HG03025 (cell line): ENCODE measurements at regions not wholly inside any gene's neighbourhood (a gene's known extent, or its start where the extent isn't known, plus 50 kb on each side); places are given as distances from the start of the nearest gene placed in this dataset.
"Not testable (repeated sequence)": the region's sequence is repeated elsewhere in the genome, so short reads cannot be mapped to it uniquely, and the experiment has no call there.

Experiments used
- ATAC-seq: cut with Tn5 transposase; IDR thresholded peaks from one replicate; pipeline ENCODE4 v1.9.1; 2021; ENCODE audit warnings: mild to moderate bottlenecking, moderate library complexity; ENCODE audit not compliant: unreplicated experiment, low FRiP score

DNA sequence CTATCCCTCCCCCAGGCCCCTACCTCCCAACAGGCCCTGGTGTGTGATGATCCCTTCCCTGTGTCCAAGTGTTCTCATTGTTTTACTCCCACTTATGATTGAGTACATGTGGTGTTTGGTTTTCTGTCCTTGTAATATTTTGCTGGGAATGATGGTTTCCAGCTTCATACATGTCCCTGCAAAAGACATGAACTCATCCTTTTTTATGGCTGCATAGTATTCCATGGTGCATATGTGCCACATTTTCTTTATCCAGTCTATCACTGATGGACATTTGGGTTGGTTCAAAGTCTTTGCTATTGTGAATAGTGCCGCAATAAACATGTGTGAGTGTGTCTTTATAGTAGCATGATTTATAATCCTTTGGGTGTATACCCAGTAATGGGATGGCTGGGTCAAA, 151.7 kb downstream of the VSIG4 start:
- not testable (repeated sequence) for ATAC-seq

GRCh38 chrX:65883556-65883955, 156.3 kb downstream of the VSIG4 start:
- ATAC-seq: no peak

GRCh38 chrX:65879977-65880799, 159.7 kb downstream of the VSIG4 start:
- ATAC-seq: no peak

- no peak for ATAC-seq
Observed at GRCh38 chrX:65878456-65878855, 161.4 kb downstream of the VSIG4 start.

DNA sequence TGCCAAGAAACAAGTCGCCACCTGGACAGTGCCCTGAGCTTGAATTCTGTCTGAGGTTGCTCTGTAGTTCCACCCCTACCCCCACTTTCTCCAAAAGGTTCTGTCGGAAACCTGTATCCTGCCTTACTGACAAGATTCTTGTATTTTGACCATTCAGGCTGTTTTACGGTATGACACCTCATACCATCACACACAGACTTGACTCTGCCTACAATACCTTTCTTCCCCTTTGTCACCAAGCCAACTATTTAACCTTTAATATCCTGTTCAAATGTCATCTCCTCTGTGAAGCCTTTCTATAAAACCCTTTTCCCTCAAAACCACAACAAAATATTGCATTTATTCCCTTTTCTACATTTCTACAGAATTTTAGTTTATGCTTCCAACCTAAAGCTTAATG, 161.9 kb downstream of the VSIG4 start:
- no peak for ATAC-seq

DNA sequence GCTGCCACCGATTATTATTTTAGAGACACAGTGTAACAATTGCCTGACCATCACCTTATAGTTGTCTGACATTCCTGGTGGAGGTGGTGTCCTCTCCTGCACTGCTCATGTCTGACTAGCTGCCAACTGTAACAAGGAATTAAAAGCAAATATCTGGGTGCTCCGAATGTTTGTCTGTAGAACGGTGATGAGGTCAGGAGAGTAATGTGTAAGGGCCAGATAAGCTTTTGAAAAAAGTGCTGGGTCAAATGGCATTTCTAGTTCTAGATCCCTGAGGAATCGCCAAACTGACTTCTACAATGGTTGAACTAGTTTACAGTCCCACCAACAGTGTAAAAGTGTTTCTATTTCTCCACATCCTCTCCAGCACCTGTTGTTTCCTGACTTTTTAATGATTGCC, 164.3 kb downstream of the VSIG4 start:
- not testable (repeated sequence) for ATAC-seq

DNA sequence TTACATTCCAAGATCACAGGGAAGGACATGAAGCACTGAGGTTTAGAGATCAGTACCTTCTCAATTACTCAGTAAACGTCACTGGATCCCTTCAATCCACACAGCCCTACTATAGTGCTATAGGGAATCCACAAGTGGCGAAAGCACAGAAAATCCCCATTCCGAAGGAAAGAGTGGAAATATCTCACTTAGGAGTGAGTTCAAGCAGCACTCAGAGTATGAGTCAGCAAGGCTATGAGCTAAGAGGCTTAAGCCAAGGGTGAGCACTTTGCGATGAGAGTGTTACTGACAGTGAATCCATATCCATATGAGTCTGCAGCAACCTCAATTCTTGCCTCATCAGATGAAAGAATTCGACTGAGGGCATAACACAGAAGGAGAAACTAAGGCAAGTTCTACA, 165.1 kb downstream of the VSIG4 start:
- ATAC-seq: no peak

DNA sequence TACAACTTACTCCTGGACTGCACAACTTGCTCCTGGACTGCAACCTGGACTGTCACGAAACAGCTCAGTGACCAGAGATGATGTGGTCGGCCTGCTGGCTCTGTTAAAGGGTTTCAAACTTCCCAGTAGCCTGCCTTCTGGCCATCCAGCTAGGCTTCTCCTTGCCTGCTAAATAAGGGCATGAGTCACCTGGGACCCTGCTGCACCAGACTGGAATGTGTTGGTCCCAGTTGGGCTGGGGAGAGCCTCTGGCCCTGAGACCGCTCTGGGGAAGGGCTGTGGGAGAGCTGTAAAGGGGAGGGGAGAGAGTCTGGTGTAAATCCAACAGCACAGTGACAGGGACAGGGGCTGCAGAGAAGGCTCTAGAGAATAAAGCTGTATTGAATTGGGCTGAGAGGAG, 165.8 kb downstream of the VSIG4 start:
- no peak for ATAC-seq

GRCh38 chrX:65873385-65873784, 166.5 kb downstream of the VSIG4 start:
- ATAC-seq: no peak

DNA sequence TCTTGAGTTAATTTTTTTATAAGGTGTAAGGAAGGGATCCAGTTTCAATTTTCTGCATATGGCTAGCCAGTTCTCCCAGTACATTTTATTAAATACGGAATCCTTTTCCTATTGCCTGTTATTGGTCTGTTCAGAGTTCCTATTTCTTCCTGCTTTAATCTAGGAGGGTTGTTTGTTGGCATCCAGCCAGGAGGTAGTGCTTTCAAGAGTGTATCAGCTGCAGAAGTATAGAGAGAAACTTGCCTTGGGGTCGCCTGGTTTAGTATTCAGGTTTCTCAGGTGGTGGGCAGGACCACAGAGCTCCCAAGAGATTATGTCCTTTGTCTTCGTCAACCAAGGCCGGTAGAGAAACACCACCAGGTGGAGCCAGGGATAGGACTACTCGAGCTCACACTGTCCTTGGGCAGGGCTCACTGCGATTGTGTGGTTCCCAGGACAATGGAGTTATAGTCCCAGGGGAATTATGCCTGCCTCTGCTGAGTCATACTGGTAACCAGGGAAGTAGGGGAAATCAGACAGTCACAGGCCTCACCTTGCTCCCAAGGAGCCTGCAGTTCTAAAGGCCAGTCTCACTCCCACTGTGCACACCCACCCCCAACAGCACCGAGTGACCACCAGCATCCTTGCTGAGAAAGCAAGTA, 168.1 kb downstream of the VSIG4 start:
- no peak for ATAC-seq

GRCh38 chrX:65870544-65870943, 169.3 kb downstream of the VSIG4 start:
- not testable (repeated sequence) for ATAC-seq

GRCh38 chrX:65866773-65867172, 173.1 kb downstream of the VSIG4 start:
- no peak for ATAC-seq

DNA sequence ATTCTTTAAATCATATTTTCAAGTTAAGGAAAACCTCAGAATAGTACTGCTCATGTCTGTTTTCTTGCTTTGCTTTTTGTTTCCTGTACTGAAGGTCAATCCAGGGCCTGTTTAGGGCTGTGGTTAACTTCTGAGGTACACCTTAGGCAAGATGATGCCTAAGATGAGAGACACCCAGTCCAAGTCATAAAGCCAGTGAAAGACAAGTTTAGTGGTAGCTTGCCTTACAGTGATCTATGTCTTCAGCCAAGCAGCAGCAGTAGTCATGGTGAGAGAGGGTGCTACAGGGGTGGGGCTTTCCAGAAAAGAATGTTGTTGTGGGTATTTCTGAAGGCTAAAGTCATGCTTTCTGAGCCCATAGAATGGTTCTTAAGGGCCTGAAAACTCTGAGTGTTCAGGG, 173.7 kb downstream of the VSIG4 start:
- no peak for ATAC-seq

DNA sequence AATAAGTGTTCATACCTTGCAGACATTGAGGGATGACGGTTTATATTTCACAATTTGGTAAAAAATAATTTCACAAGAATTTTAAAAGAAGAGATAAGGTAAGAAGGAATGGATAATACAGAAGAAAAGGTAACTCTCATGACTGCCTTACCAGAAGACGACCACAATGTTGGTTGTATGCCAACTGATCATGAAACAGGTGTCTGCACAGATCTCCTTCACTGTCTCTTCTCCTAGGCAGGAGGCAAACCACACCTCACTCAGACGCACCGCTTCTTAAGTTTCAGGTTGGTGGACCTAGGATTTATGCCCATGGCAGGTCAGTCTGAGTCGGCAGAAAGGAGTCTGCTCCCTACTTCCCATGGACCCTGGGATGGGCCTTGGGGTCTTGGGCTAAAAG, 177.2 kb downstream of the VSIG4 start:
- ATAC-seq: no peak

DNA sequence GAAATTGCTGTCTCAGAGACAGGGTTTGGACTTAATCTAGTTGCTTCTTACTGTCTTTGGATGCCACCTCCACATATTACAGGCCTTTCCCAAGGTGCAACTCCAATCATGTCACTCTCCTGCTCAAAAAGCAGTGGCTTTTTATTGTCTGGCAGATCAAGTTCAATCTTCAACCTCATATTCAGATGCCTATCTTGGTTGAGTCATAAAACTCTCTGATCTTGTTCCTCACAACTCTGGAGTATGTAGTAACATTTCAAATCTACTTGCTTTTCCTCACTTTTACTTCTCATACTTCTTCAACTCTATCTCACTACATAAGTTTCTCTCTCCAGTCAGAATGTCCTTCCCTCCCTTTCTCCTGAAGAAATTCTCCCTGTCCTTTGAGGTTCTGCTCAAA, 180.6 kb downstream of the VSIG4 start:
- ATAC-seq: no peak

DNA sequence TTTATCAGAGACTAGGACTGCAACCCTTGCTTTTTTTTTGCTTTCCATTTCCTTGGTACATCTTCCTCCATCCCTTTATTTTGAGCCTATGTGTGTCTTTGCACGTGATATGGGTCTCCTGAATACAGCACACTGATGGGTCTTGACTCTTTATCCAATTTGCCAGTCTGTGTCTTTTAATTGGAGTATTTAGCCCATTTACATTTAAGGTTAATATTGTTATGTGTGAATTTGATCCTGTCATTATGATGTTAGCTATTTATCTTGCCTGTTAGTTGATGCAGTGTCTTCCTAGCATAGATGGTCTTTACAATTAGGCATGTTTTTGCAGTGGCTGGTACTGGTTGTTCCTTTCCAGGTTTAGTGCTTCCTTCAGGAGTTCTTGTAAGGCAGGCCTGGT, 185.4 kb downstream of the VSIG4 start:
- ATAC-seq: not testable (repeated sequence)

GRCh38 chrX:65851306-65851705, 183.9 kb downstream of the MSN start:
- not testable (repeated sequence) for ATAC-seq

DNA sequence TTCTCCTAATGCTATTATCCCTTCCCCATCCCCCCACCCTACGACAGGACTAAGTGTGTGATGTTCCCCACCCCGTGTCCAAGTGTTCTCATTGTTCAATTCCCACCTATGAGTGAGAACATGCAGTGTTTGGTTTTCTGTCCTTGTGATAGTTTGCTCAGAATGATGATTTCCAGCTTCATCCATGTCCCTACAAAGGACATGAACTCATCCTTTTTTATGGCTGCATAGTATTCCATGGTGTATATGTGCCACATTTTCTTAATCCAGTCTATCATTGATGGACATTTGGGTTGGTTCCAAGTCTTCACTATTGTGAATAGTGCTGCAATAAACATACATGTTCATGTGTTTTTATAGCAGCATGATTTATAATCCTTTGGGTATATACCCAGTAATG, 183.4 kb downstream of the MSN start:
- ATAC-seq: not testable (repeated sequence)

DNA sequence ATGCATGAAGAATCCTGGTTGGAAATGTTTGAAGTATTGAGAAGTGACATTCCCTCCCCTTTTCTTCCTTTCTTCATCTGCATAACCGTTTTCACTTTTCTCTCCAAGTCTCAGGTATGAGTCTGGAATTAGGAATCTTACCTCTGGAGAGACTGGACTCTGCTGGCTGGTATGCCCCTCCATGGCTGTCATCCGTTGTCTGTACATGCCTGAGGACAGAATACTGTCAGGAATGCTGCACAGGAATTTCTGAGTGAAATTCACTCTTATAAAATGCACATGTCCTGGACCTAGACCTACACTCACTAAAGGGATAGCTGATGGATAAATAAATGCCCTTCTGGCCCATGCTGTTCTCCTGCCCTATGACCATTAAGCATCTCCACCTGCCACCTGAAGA, 179.5 kb downstream of the MSN start:
- no peak for ATAC-seq

DNA sequence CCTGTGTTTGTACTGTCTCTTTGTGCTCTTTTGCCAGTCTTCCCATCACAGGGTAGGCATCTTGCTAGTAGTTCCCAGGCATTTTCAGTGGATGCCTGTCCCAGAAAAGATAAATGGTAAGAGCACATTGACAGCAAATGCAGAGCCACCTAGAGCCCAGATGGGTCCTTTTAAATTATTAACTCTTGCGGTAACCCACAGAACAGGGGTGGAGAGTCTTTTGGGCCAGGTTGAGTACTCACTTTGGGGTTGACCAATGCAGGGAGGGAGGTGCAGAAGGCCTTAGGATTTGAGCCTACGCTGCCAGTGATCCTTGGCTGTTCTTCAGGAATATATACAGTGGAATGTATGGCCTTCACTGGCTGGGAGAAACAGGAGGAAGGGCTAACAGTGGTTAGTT, 173.8 kb downstream of the MSN start:
- no peak for ATAC-seq

DNA sequence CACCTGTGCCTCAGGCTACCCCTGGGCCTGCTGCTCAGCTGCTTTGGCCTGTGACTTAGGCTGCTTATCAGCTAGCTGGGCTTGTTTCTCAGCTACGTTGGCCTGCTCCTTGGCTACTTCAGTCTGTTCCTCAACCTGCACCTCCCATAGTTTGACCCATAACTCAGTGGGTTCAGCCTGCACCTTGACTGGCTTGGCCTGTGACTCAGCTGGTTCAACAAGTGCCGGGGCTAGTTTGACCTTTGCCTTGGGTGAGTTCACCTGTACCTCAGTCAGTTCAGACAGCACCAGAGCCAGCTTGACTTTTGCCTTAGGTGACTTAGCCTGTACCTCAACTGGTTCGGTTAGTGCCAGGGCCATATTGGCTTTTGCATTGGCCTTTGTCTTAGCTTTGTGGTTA, 171.2 kb downstream of the MSN start:
- ATAC-seq: no peak

- no peak for ATAC-seq
Observed at GRCh38 chrX:65837875-65838549, 170.6 kb downstream of the MSN start.
